GM21367 (cell line): ENCODE measurements at regions not wholly inside any gene's neighbourhood (a gene's known extent, or its start where the extent isn't known, plus 50 kb on each side); places are given as distances from the start of the nearest gene placed in this dataset.
A peak's percentile ranks its signal among the peaks of the same experiment; 100 is the strongest.
"Not testable (repeated sequence)": the region's sequence is repeated elsewhere in the genome, so short reads cannot be mapped to it uniquely, and the experiment has no call there.

Experiments
- ATAC-seq: cut with Tn5 transposase; IDR thresholded peaks from one replicate; pipeline ENCODE4 v1.9.1; 2021; ENCODE audit not compliant: unreplicated experiment

DNA sequence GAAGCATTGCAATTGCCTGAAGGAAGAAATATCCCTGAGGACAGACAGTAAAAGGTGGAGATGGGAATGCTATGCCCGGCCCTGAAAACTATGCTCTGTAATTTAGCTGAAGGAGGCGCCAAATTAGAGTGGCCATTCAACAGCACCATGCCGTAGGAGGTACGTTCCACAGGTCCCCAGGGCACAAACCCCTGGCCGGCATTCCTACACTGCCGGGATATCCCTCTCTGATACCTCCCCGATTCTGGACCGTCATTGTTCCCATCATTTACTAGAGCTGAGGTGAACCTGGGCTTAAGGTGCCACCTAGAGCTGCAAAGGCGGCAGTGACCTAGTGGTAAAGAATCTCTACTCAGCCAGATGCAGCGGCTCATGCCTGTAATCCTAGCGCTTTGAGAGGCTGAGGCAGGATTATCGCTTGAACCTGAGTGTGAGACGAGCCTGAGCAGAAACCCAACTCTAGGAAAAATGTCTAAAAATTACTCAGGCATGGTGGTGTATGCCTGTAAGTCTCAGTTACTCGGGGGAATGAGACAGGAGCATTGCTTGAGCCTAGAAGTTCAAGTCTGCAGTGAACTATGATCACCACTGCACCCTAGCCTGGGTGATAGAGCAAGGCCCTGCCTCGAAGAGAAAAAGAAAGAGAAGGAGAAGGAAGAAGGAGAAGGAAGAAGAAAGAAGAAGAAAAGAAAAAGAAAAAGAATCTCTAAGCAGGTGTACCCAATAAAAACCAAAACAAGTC is 53.0 kb upstream of the TNKS2 start:
- ATAC-seq = no peak

DNA sequence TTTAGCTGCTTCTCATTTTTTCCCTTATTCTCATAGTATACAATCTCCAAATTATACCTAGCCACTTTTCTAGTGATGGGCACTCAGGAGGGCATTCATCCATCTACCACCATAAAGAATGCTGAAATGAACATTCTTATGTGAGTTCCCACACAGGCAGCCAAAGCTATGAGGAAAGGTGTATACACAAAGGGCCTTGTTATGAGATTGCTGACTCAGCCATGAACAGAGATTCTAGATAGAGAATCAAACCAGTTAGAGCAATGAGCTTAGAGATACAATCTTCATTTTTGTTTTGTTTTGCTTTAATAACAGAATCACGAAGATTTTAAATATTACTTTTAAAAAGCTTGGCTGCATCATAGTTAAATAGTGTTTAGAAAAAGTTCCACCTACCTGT is 54.8 kb upstream of the TNKS2 start:
- no peak for ATAC-seq

- no peak for ATAC-seq
These were observed 56.0 kb upstream of the TNKS2 start for GRCh38 chr10:91742229-91742628.

DNA sequence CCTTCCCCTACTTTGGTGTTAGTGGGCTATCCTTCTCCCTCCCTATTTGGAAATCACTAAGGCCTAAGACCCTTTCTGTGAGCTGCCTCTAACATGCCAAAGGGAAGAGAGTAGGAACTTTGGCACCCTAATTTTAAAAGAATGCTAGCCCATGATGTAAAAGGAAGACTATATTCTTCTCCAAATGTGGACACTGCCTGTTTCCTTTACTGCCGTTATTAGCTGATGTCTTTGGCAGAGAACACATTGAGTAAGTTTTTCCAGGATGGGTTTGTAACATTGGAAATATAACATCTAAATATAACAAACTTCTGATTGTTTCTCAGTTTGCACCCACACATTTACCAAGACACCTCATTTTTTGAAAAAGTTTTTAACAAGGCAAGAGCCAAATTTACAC is 56.9 kb upstream of the TNKS2 start:
- ATAC-seq = no peak

- no peak for ATAC-seq
These were observed 57.8 kb upstream of the TNKS2 start for GRCh38 chr10:91740353-91740924.

DNA sequence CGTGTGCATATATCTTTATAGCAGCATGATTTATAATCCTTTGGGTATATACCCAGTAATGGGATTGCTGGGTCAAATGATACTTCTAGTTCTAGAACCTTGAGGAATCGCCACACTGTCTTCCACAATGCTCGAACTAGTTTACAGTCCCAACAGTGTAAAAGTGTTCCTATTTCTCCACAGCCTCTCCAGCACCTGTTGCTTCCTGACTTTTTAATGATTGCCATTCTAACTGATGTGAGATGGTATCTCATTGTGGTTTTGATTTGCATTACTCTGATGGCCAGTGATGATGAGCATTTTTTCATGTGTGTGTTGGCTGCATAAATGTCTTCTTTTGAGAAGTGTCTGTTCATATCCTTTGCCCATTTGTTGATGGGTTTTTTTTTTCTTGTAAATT is 66.0 kb upstream of the TNKS2 start:
- not testable (repeated sequence) for ATAC-seq

- not testable (repeated sequence) for ATAC-seq
These were observed 68.9 kb upstream of the TNKS2 start for GRCh38 chr10:91729339-91729738.

GRCh38 chr10:91726355-91726754 is 71.9 kb upstream of the TNKS2 start:
- no peak for ATAC-seq

GRCh38 chr10:91724933-91725332 is 73.3 kb upstream of the TNKS2 start:
- ATAC-seq = no peak

GRCh38 chr10:91713461-91714072 is 80.7 kb upstream of the PPP1R3C start:
- ATAC-seq = no peak

- peak; percentile 66 for ATAC-seq
These were observed 79.2 kb upstream of the PPP1R3C start for GRCh38 chr10:91711885-91712680.

DNA sequence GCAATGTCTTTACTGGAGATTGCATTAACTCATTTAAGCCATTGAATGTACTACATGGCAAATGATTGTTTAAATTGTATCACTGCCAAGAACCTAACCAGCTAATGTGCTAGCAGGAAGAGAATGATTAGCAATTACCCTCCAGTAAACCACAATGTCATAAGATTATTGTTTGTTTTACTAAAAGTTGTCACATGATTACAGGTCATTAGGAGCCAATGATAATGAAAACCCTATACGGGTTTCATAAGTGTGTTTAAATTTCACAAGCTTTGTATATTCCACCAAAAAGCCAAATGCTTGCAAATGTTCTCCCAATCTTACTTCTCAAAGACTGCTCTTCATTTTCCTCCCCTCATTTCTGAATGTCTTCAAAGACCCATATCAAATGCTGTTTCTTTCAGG is 76.5 kb upstream of the PPP1R3C start:
- ATAC-seq = no peak

GRCh38 chr10:91708174-91708861 is 75.4 kb upstream of the PPP1R3C start:
- ATAC-seq = no peak

- no peak for ATAC-seq
These were observed 74.4 kb upstream of the PPP1R3C start for GRCh38 chr10:91707236-91707635.

DNA sequence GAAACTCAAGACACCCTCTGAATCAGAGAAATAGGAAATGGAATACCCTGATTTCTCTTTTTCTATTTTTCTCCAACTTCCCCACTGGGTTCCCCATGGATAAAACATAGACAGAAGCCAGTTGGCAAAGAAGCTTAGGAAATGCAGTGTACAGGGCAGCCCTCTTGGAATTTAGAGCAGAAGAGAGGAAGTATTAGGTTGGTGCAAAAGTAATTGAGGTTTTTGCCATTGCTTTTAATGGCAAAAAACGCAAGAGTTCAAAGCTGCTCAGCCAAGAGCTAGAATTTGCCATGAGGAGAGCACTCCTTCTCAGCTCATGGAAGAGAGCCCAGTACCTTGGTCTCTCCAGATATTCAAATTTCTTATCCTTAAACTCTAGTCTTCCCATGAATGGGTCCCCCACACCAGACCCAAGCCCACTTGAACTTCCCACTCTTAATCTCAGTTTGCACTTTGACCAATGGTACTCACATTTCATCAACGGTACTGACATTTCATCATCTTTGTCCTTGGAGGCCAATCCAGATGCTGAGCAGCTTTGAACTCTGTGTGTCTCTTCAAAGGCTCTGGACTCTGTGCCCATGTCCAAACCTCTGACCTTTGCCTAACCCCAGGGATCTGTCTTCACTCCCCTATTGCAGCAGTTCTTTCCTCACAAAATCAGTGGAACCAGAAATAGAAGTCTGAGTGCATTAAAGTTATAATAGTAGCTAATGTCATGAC is 73.2 kb upstream of the PPP1R3C start:
- no peak for ATAC-seq

GRCh38 chr10:91702620-91703019 is 69.7 kb upstream of the PPP1R3C start:
- ATAC-seq = no peak

DNA sequence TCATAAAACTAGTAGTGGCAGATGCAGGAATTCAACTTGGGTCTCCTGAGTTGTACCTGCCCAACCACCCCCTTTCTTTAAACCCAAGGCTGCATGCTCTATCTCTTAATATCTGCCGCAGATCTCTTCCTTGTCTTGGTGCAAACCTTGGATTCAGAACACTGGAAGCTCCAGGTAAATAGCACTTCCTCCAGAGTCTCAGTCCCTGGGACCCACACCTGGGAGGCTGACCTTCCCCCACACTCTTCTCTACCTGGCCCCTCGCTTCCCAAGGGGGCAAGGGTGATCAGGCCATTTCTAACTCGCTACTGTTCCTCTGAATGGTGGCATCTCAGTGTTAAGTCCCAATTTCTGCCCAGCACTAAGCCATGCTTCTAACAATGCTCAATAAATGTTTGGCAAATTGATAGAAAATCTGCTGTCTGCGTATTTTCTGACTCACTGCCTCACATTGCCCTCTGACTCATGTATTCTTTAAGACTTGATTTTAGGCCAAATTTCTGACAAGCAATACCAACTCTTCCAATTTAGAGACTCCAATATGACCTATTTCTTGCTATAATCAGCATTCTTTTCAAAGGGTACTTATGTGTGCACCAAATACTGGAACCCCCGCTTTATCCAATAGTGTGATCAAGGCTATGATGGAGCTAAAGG is 68.0 kb upstream of the PPP1R3C start:
- no peak for ATAC-seq

GRCh38 chr10:91700273-91700672 is 67.4 kb upstream of the PPP1R3C start:
- no peak for ATAC-seq

DNA sequence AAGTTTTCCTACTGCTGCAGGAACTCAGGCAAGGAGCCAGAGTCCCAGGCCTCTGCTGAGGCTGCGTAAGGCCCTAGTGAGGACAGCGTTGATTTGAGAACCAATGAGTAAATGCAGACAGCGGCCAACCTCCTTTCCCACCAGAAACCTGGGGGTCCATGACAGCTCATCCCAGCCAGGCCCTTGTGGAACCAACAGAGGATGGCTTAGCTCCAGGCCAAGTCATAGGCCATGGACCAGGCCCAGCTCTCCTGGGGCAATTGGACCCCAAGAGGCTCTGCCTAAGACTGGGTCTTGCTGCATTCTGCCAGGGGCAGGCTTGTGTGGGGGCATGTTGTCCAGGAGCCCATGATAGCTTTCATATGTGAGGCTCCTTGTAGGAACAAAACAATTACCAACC is 65.4 kb upstream of the PPP1R3C start:
- ATAC-seq = no peak
